Tibial nerve (tissue), 4 donors: ENCODE measurements at regions not wholly inside any gene's neighbourhood (a gene's known extent, or its start where the extent isn't known, plus 50 kb on each side); places are given as distances from the start of the nearest gene placed in this dataset.

Source experiments
- CTCF ChIP-seq, 5 experiments: fragments of 200-600 bp in 3 of 5; fragments of 450-650 bp in 2 of 5; sonication (generic) in 3 of 5; IDR thresholded peaks; one replicate each; pipeline ENCODE4 v1.5.1; 2016 to 2019; ENCODE audit warnings: antibody characterized with exemption in 5 of 5, mild to moderate bottlenecking in 3 of 5, moderate library complexity in 2 of 5
- EP300 ChIP-seq, 2 donors: sonication (generic); formaldehyde crosslinking; IDR thresholded peaks; one replicate each; pipeline ENCODE4 v1.6.1; 2017; ENCODE audit warnings: antibody characterized with exemption in 2 of 2, mild to moderate bottlenecking in 1 of 2
- POLR2A ChIP-seq, 2 donors: fragments of 450-650 bp; IDR thresholded peaks; one replicate each; pipeline ENCODE4 v1.6.1; 2017; ENCODE audit warnings: antibody characterized with exemption in 2 of 2, mild to moderate bottlenecking in 2 of 2, moderate library complexity in 2 of 2

- TF ChIP-seq CTCF (IDR thresholded peaks at IDR 0.05) (no peak), POLR2A (IDR thresholded peaks at IDR 0.05) (no peak), EP300 (IDR thresholded peaks at IDR 0.05) (no peak)
These were observed 136.4 kb upstream of the IL12A start for GRCh38 chr3:159852266-159852665.
